ENCODE measurements at regions not wholly inside any gene's neighbourhood (a gene's known extent, or its start where the extent isn't known, plus 50 kb on each side); places are given as distances from the start of the nearest gene placed in this dataset.

DNA sequence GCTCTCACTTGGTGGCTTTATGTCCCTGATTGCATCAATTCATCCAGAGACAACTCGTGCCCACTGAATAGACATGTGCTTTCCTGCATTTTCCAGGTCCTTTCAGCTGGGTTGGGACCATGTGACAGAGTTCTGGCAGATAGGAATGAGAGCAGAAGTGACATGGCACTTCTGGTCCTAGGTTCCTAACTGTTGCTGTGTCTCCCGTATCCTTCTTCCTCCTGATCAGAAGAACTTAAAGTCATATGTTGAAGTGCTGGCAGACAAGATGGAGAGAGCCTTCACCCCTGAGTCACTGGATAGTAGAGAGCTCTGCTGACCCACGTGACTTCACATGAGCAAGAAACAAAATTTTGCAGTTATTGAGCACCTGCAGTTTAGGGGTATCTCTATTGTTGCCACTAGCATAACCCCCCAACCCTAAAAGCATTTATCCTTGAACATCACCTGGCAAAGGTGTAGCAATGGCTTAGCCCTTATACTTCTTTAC is 80.0 kb downstream of the NREP start:
- no peak overlapping the region for H3K4me3 Mint-ChIP-seq (ENCODE audit: unreplicated experiment)
- peaks cover 49% of the 10 kb centered on the region for H3K4me1 Mint-ChIP-seq (ENCODE audit: low read depth)
- DNase-seq (ENCODE audit: low spot score) = no peak
- H3K27me3 Mint-ChIP-seq (ENCODE audit: low read depth) = no peaks in the 10 kb centered on the region
- no peak for TF ChIP-seq CTCF (IDR thresholded peaks at IDR 0.05)
- peak overlapping the region; percentile 70 for H3K27ac Mint-ChIP-seq (ENCODE audit: unreplicated experiment)
- H3K9me3 Mint-ChIP-seq (ENCODE audit: low read depth) = no peaks in the 10 kb centered on the region
- no peaks in the 10 kb centered on the region for H3K36me3 Mint-ChIP-seq (ENCODE audit: low read depth)

GRCh38 chr5:111676466-111676865 is 80.5 kb downstream of the NREP start:
- H3K27ac Mint-ChIP-seq (ENCODE audit: unreplicated experiment) = peak overlapping the region; percentile 70
- no peak for DNase-seq (ENCODE audit: low spot score)
- H3K9me3 Mint-ChIP-seq (ENCODE audit: low read depth) = no peaks in the 10 kb centered on the region

GRCh38 chr5:111675201-111675934 is 81.6 kb downstream of the NREP start:
- Mint-ChIP-seq H3K27me3 (ENCODE audit: low read depth) (no peaks in the 10 kb centered on the region), H3K36me3 (ENCODE audit: low read depth) (no peaks in the 10 kb centered on the region), H3K4me3 (ENCODE audit: unreplicated experiment) (no peak overlapping the region), H3K27ac (ENCODE audit: unreplicated experiment) (no peak overlapping the region), H3K9me3 (ENCODE audit: low read depth) (no peaks in the 10 kb centered on the region), H3K4me1 (ENCODE audit: low read depth) (peaks cover 33% of the 10 kb centered on the region)
- no peak for DNase-seq (ENCODE audit: low spot score)
- TF ChIP-seq CTCF (IDR thresholded peaks at IDR 0.05) = no peak

More at GRCh38 chr5:111676466-111676865, 80.5 kb downstream of the NREP start:
- no peaks in the 10 kb centered on the region for H3K36me3 Mint-ChIP-seq (ENCODE audit: low read depth)
- no peak overlapping the region for H3K4me3 Mint-ChIP-seq (ENCODE audit: unreplicated experiment)
- H3K27me3 Mint-ChIP-seq (ENCODE audit: low read depth) = no peaks in the 10 kb centered on the region
- peaks cover 44% of the 10 kb centered on the region for H3K4me1 Mint-ChIP-seq (ENCODE audit: low read depth)
- TF ChIP-seq CTCF (IDR thresholded peaks at IDR 0.05) = no peak

- DNase-seq (ENCODE audit: low spot score) = no peak
- Mint-ChIP-seq H3K27ac (ENCODE audit: unreplicated experiment) (no peak overlapping the region), H3K4me3 (ENCODE audit: unreplicated experiment) (no peak overlapping the region), H3K4me1 (ENCODE audit: low read depth) (peaks cover 27% of the 10 kb centered on the region), H3K36me3 (ENCODE audit: low read depth) (no peaks in the 10 kb centered on the region), H3K9me3 (ENCODE audit: low read depth) (no peaks in the 10 kb centered on the region), H3K27me3 (ENCODE audit: low read depth) (no peaks in the 10 kb centered on the region)
- no peak for TF ChIP-seq CTCF (IDR thresholded peaks at IDR 0.05)
Measured at GRCh38 chr5:111673891-111674626, 82.9 kb downstream of the NREP start.

- H3K27ac Mint-ChIP-seq (ENCODE audit: unreplicated experiment) = no peak overlapping the region
- no peak for TF ChIP-seq CTCF (IDR thresholded peaks at IDR 0.05)
- H3K4me3 Mint-ChIP-seq (ENCODE audit: unreplicated experiment) = no peak overlapping the region
- no peaks in the 10 kb centered on the region for H3K36me3 Mint-ChIP-seq (ENCODE audit: low read depth)
- DNase-seq (ENCODE audit: low spot score) = no peak
- H3K27me3 Mint-ChIP-seq (ENCODE audit: low read depth) = no peaks in the 10 kb centered on the region
- H3K9me3 Mint-ChIP-seq (ENCODE audit: low read depth) = no peaks in the 10 kb centered on the region
- peaks cover 21% of the 10 kb centered on the region for H3K4me1 Mint-ChIP-seq (ENCODE audit: low read depth)
Measured at GRCh38 chr5:111672099-111672498, 84.9 kb downstream of the NREP start.

Measured in chondrocyte (in vitro differentiated cells).